ENCODE measurements at regions not wholly inside any gene's neighbourhood (a gene's known extent, or its start where the extent isn't known, plus 50 kb on each side); places are given as distances from the start of the nearest gene placed in this dataset.

GRCh38 chr2:35081001-35081621 is 1274.5 kb upstream of the CRIM1 start:
- no peak for DNase-seq

GRCh38 chr2:35080231-35080910 is 1275.2 kb upstream of the CRIM1 start:
- no peak for DNase-seq

- DNase-seq = no peak
Observed at GRCh38 chr2:35067420-35067819, 1288.2 kb upstream of the CRIM1 start.

- DNase-seq = no peak
Observed at GRCh38 chr2:35063836-35064235, 1291.7 kb upstream of the CRIM1 start.

- no peak for DNase-seq
Observed at GRCh38 chr2:35035883-35036282, 1319.7 kb upstream of the CRIM1 start.

- DNase-seq = no peak
Observed at GRCh38 chr2:35033748-35034147, 1321.8 kb upstream of the CRIM1 start.

- no peak for DNase-seq
Observed at GRCh38 chr2:35023545-35023944, 1332.0 kb upstream of the CRIM1 start.

GRCh38 chr2:35000453-35000852 is 1355.1 kb upstream of the CRIM1 start:
- no peak for DNase-seq

- DNase-seq = no peak
Observed at GRCh38 chr2:34998741-34999140, 1356.8 kb upstream of the CRIM1 start.

- DNase-seq = peak; percentile 3 to 28 (median 25)
Observed at GRCh38 chr2:34997779-34998178, 1357.8 kb upstream of the CRIM1 start.

- DNase-seq = no peak
Observed at GRCh38 chr2:34995196-34995595, 1360.4 kb upstream of the CRIM1 start.

- DNase-seq = peak in 1 of 3 donors; percentile 5
Observed at GRCh38 chr2:34991508-34992274, 1363.9 kb upstream of the CRIM1 start.

GRCh38 chr2:34985474-34985873 is 1370.1 kb upstream of the CRIM1 start:
- no peak for DNase-seq

GRCh38 chr2:34980689-34981088 is 1374.9 kb upstream of the CRIM1 start:
- no peak for DNase-seq

GRCh38 chr2:34979148-34979547 is 1376.4 kb upstream of the CRIM1 start:
- DNase-seq = no peak

GRCh38 chr2:34961822-34962221 is 1362.7 kb upstream of the FAM98A start:
- no peak for DNase-seq

- no peak for DNase-seq
Observed at GRCh38 chr2:34954758-34955157, 1355.7 kb upstream of the FAM98A start.

GRCh38 chr2:34950797-34951196 is 1351.7 kb upstream of the FAM98A start:
- DNase-seq = no peak

GRCh38 chr2:34949316-34949715 is 1350.2 kb upstream of the FAM98A start:
- DNase-seq = no peak

GRCh38 chr2:34936089-34936488 is 1337.0 kb upstream of the FAM98A start:
- no peak for DNase-seq

GRCh38 chr2:34912084-34912483 is 1313.0 kb upstream of the FAM98A start:
- DNase-seq = no peak

GRCh38 chr2:34909992-34910705 is 1311.0 kb upstream of the FAM98A start:
- no peak for DNase-seq

- DNase-seq = no peak
Observed at GRCh38 chr2:34907812-34908211, 1308.7 kb upstream of the FAM98A start.
